NT2/D1 (cell line): ENCODE measurements at regions not wholly inside any gene's neighbourhood (a gene's known extent, or its start where the extent isn't known, plus 50 kb on each side); places are given as distances from the start of the nearest gene placed in this dataset.

Source experiments
- DNase-seq: peaks from one replicate; pipeline ENCODE4 v3.0.0-alpha.2; 2011; ENCODE audit warnings: low read depth, low spot score
- H3K27me3 ChIP-seq: 2 replicates; pipeline ENCODE4 v1.6.0; 2011; ENCODE audit warnings: mild to moderate bottlenecking; ENCODE audit not compliant: insufficient read length, insufficient read depth
- H3K36me3 ChIP-seq: 2 replicates; pipeline ENCODE4 v1.6.1; 2011; ENCODE audit warnings: mild to moderate bottlenecking, low read length, mixed read lengths; ENCODE audit not compliant: insufficient read depth, insufficient read length
- H3K4me1 ChIP-seq: 2 replicates; pipeline ENCODE4 v1.5.1; 2011; ENCODE audit not compliant: insufficient read depth, insufficient read length
- H3K4me3 ChIP-seq: 2 replicates; pipeline ENCODE4 v1.5.1; 2011; ENCODE audit warnings: low read depth; ENCODE audit not compliant: insufficient read length
- H3K9ac ChIP-seq: 2 replicates; pipeline ENCODE4 v1.6.0; 2011; ENCODE audit warnings: low read depth; ENCODE audit not compliant: insufficient read length
- H3K9me3 ChIP-seq: 2 replicates; pipeline ENCODE4 v1.5.1; 2011; ENCODE audit warnings: mild to moderate bottlenecking, low read length; ENCODE audit not compliant: insufficient read depth
- SUZ12 ChIP-seq: IDR thresholded peaks from 2 replicates; pipeline ENCODE4 v1.6.1; 2011; ENCODE audit not compliant: insufficient read length, insufficient read depth; ENCODE audit errors: extremely low read depth
- YY1 ChIP-seq: IDR thresholded peaks from 2 replicates; pipeline ENCODE4 v1.6.1; 2011; ENCODE audit not compliant: insufficient read length, insufficient read depth
- ZNF274 ChIP-seq: IDR thresholded peaks from 2 replicates; pipeline ENCODE4 v1.6.1; 2011; ENCODE audit warnings: mild to moderate bottlenecking, low read depth, low read length

DNA sequence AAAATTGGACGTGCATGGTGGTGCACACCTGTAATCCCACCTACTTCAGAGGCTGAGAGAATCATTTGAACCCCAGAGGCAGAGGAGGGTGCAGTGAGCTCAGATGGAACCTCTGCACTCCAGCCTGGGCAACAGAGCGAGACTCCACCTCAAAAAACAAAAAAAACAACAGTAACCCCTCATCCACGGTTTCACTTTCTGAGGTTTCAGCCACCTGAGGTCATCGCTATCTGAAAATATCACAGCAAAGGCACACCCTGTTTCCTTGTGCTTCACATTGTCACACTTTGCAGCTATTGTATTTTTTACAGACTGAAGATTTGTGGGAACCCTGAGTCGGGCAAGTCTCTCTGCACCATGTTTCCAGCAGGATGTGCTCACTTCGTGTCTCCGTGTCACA is 54.1 kb upstream of the FOXQ1 start:
- no peaks in the 10 kb centered on the region for H3K27me3 ChIP-seq
- no peak overlapping the region for H3K4me3 ChIP-seq
- no peaks in the 10 kb centered on the region for H3K36me3 ChIP-seq
- TF ChIP-seq ZNF274 (no peak), YY1 (no peak), SUZ12 (no peak)
- no peak overlapping the region for H3K9ac ChIP-seq
- H3K4me1 ChIP-seq, result peaks cover 3% of the 10 kb centered on the region
- DNase-seq, result no peak
- H3K9me3 ChIP-seq, result no peaks in the 10 kb centered on the region

DNA sequence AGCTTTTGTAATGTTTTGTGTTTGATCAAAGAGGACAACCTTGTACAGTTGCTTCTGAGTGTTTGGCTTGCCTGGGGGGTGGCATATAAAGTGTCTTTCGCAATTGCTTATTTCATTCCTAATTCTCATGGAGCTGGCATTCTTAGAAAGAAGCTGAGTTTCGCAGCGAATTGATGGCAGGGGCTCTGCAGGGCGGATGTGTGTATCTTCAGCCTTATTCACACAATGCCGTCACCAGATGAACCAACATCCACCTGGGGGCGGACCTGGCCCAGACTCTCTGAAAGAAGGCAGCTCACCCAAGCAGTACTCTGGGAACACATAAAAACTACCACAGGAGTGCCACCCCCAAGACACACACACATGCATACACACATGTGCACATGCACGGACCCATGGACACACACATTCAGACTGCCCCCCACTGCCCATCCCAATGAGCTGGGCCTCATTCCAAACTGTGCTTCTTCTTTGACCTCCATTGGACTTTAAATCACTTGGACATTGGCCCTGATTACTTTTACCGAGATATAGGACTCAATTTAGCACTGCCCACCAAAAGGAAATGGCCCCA is 55.4 kb upstream of the FOXQ1 start:
- no peak overlapping the region for H3K4me3 ChIP-seq
- H3K4me1 ChIP-seq, result peaks cover 3% of the 10 kb centered on the region
- H3K9me3 ChIP-seq, result no peaks in the 10 kb centered on the region
- no peaks in the 10 kb centered on the region for H3K27me3 ChIP-seq
- no peak for TF ChIP-seq ZNF274
- no peak for TF ChIP-seq YY1
- TF ChIP-seq SUZ12, result no peak
- H3K9ac ChIP-seq, result no peak overlapping the region
- H3K36me3 ChIP-seq, result no peaks in the 10 kb centered on the region
- no peak for DNase-seq

DNA sequence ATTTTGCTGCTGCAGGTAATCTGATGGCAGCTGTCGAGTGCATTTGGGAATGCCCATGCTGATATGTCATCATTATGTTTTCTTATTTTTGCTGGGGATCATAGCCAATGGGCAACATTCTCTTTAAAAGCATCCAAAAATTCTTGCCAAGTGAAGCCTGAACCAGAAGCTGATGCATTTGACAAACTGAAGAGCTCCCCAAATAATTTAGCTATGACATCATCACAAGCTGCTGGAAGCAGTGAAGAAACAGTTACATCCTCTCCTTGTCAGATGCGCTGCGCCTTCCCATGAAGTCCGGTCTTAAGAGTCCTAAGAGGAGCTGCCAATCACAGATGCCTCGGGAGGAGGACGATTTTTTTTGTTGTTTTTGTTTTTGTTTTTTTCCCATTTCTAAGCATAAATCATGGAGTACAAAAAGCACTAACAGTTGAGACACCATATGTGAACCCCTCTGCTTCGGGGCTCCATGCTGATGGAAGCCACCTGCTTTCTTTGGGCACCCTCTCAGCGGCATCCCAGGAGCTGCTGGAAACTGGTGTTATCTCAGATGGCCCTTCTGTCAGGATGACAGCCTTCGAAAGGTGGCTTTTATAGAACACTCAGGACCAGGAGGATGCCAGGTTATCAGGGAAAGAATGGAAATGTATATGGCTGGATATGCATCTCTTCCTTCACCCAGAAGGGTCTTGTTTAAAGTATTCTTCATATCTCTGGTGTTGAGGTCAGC is 56.1 kb upstream of the FOXQ1 start:
- H3K4me1 ChIP-seq, result peaks cover 3% of the 10 kb centered on the region
- H3K27me3 ChIP-seq, result no peaks in the 10 kb centered on the region
- no peak overlapping the region for H3K4me3 ChIP-seq
- no peak overlapping the region for H3K9ac ChIP-seq
- TF ChIP-seq YY1, result no peak
- TF ChIP-seq ZNF274, result no peak
- TF ChIP-seq SUZ12, result no peak
- DNase-seq, result no peak
- no peaks in the 10 kb centered on the region for H3K36me3 ChIP-seq
- no peaks in the 10 kb centered on the region for H3K9me3 ChIP-seq

DNA sequence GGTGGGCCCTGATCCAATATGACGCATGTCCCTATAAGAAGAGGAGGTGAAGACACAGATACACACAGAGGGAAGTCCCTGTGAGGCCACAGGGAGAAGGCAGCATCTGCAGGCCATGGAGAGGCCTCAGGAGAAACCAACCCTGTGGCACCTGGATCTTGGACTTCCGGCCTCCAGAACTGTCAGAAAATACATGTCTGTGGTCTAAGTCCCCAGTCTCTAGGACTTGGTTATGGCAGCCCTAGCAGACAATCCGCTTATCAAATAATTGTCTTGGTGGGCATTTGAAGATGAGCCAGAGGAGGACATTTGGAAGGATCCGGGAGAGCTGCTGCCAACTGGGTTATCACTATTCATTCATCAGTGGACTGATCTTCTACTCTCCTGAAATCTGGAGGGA is 57.6 kb upstream of the FOXQ1 start:
- no peaks in the 10 kb centered on the region for H3K27me3 ChIP-seq
- H3K36me3 ChIP-seq, result no peaks in the 10 kb centered on the region
- no peak overlapping the region for H3K4me3 ChIP-seq
- DNase-seq, result no peak
- no peaks in the 10 kb centered on the region for H3K9me3 ChIP-seq
- H3K9ac ChIP-seq, result no peak overlapping the region
- no peak for TF ChIP-seq ZNF274
- TF ChIP-seq YY1, result no peak
- TF ChIP-seq SUZ12, result no peak
- peaks cover 3% of the 10 kb centered on the region for H3K4me1 ChIP-seq

DNA sequence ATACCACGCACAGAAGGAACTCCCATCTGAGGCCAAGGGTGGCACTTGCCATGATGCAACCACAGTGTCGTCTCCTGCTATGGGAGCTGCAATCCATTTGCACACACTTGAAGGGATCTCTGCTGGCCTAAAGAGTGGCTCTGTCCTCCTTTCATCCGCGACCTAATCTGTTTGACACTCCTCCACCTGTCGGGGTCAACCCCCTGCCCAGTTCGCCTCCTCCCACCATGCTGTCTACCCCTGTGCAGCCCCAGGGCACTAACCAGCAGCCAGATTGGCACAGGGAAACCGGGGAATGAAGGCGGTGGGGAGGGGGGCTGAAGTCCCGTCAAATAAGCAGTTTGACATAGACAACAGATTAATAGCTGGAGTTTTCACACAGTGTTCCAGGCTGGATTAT is 58.1 kb upstream of the FOXQ1 start:
- Histone ChIP-seq H3K9ac (no peak overlapping the region), H3K4me3 (no peak overlapping the region), H3K36me3 (no peaks in the 10 kb centered on the region), H3K9me3 (no peaks in the 10 kb centered on the region), H3K4me1 (peaks cover 3% of the 10 kb centered on the region), H3K27me3 (no peaks in the 10 kb centered on the region)
- TF ChIP-seq ZNF274, result no peak
- no peak for DNase-seq

DNA sequence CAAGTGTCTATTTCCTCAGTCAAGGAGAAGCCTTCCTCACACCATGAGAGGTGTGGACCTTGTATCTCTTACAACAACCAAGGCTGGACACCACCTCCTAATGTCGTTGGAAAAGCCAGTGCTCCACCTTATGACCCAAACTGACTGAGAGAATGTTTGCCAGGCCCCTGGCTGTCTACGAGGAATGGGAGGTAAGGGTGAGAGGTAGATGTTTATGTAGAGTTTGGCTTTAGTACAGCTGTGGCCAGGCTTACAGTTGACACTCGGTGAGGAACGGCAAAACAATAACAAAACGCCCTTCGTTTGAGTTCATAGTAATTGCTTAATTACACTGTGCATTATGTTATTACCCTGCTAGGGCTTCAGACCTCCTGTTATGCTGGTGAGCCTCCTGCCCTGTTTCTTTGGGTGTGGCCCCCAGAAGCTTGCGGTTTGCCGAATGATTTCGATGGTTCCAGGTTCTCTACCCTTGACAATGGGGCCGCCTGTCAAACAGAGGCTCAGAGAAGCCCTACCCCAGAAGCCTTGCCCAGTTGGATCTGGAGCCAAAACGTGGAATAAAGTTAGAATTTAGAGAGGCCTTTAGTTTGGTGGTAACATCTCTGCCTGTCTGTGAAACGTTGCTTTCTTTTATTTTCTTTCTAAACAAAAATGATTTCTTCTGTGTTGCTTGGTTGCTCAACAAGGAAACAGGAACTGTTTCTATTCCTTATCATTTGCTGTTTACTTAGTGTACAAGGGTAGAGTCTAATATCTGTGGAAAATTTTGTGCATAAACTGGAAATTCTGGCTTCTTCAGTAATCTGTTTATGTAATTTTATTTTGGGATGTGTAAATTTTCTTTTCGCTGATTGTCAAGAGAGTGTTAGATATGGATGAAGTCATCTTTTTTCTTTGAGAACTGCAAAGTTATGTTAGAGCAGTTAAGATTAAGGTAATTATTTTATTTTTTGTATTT is 60.4 kb upstream of the FOXQ1 start:
- DNase-seq, result no peak
- no peak overlapping the region for H3K9ac ChIP-seq
- no peaks in the 10 kb centered on the region for H3K36me3 ChIP-seq
- TF ChIP-seq ZNF274, result no peak
- TF ChIP-seq YY1, result no peak
- no peak for TF ChIP-seq SUZ12
- no peaks in the 10 kb centered on the region for H3K9me3 ChIP-seq
- no peak overlapping the region for H3K4me3 ChIP-seq
- peaks cover 3% of the 10 kb centered on the region for H3K4me1 ChIP-seq
- no peaks in the 10 kb centered on the region for H3K27me3 ChIP-seq
